GM12892 (cell line): ENCODE measurements at regions not wholly inside any gene's neighbourhood (a gene's known extent, or its start where the extent isn't known, plus 50 kb on each side); places are given as distances from the start of the nearest gene placed in this dataset.

Experiments
- POLR2A ChIP-seq: IDR thresholded peaks from 2 replicates; pipeline ENCODE4 v1.6.1; 2011; ENCODE audit warnings: low read depth, low read length, control low read depth
- POLR2AphosphoS5 ChIP-seq: IDR thresholded peaks from 2 replicates; pipeline ENCODE4 v1.6.1; 2011; ENCODE audit warnings: low read depth, low read length, control low read depth

DNA sequence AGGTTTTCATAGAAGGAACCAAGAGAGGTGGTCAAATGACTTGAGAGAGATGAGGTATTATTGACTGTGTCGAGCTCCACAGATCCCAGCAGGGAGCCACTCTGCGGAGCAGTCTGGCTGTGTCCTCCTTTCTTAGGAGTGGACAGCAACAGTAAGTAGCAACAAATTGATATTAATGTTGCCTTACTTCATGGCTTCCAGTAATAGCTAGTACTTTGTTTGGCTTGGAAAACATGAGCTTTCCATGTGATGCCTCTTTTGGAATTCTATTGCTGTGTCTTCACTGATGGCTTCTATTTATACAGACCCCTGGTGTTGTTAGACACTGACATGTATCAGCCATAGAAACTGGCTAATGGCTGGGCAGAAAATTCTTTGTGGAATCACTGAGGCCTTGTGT, 531.2 kb upstream of the CCDC196 start:
- TF ChIP-seq POLR2A (no peak), POLR2AphosphoS5 (no peak)
